T-cell (primary cell): ENCODE measurements at regions not wholly inside any gene's neighbourhood (a gene's known extent, or its start where the extent isn't known, plus 50 kb on each side); places are given as distances from the start of the nearest gene placed in this dataset.
"Not testable (repeated sequence)": the region's sequence is repeated elsewhere in the genome, so short reads cannot be mapped to it uniquely, and the experiment has no call there.

ENCODE experiments used
- ATAC-seq, 4 experiments: fragments of 200-7000 bp in 3 of 4; fragments of 150-1000 bp in 1 of 4; cut with Tn5 transposase; replicated peaks in 1 of 4; 1 replicate in 3 of 4; 2 replicates in 1 of 4; pipeline ENCODE4 v1.10.0; 2021; ENCODE audit warnings: moderate library complexity in 3 of 4, mild to moderate bottlenecking in 2 of 4, moderate number of reproducible peaks in 1 of 4
- CTCF ChIA-PET, 2 donors: fragments of 300-600 bp; sonication (Branson Sonifier 250); formaldehyde crosslinking; loops; one replicate each; lab custom pipeline; 2022; ENCODE audit warnings: antibody characterized with exemption in 2 of 2; lab: Charles Lee
- POLR2A ChIA-PET, 2 donors: fragments of 300-600 bp; sonication (Branson Sonifier 250); formaldehyde crosslinking; loops; one replicate each; lab custom pipeline; 2022; ENCODE audit warnings: antibody characterized with exemption in 2 of 2; lab: Charles Lee
- DNase-seq, 35 experiments: peaks; one replicate each; pipeline versions ENCODE4 v3.0.0 to v3.0.0-alpha.2; 2013 to 2023
- H3K27ac ChIP-seq: one replicate; pipeline ENCODE4 v1.5.1; 2013; ENCODE audit warnings: low read length
- H3K27me3 ChIP-seq, 2 experiments: replicated peaks in 1 of 2; 1 replicate in 1 of 2; 2 replicates in 1 of 2; pipeline versions ENCODE4 v1.6.1 to v1.7.0; 2013; ENCODE audit warnings: low read length in 1 of 2, mixed read lengths in 1 of 2; ENCODE audit not compliant: control insufficient read depth in 2 of 2, insufficient read depth in 2 of 2; ENCODE audit errors: extremely low read depth in 1 of 2
- H3K36me3 ChIP-seq, 2 donors: 1 replicate in 1 of 2; 2 replicates in 1 of 2; pipeline versions ENCODE4 v1.6.1 to v1.7.0; 2013; ENCODE audit warnings: low read length in 1 of 2; ENCODE audit not compliant: control insufficient read depth in 2 of 2, insufficient read depth in 1 of 2; ENCODE audit errors: extremely low read depth in 1 of 2
- H3K4me1 ChIP-seq, 2 experiments: 1 replicate in 1 of 2; 2 replicates in 1 of 2; pipeline versions ENCODE4 v1.6.1 to v1.7.0; 2013; ENCODE audit warnings: low read length in 2 of 2, mixed read lengths in 1 of 2; ENCODE audit not compliant: insufficient read depth in 2 of 2, control insufficient read depth in 1 of 2; ENCODE audit errors: extremely low read depth in 1 of 2
- H3K4me3 ChIP-seq, 2 donors: 1 replicate in 1 of 2; 2 replicates in 1 of 2; pipeline versions ENCODE4 v1.5.1 to v1.7.0; 2013; ENCODE audit warnings: mild to moderate bottlenecking in 2 of 2, low read length in 1 of 2, moderate library complexity in 1 of 2; ENCODE audit not compliant: control insufficient read depth in 1 of 2; ENCODE audit errors: extremely low read depth in 1 of 2
- H3K9me3 ChIP-seq: 2 replicates; pipeline ENCODE4 v1.7.0; 2013
- H3K27ac Mint-ChIP-seq, 2 donors: one replicate each; pipeline ENCODE4 v1.8.0; 2020 to 2021; ENCODE audit warnings: mild to moderate bottlenecking in 2 of 2, mixed read lengths in 2 of 2
- H3K27me3 Mint-ChIP-seq, 2 donors: one replicate each; pipeline ENCODE4 v1.8.0; 2021 to 2022; ENCODE audit warnings: mixed read lengths in 2 of 2
- H3K36me3 Mint-ChIP-seq: one replicate; pipeline ENCODE4 v1.8.0; 2021; ENCODE audit warnings: mixed read lengths
- H3K4me1 Mint-ChIP-seq, 3 donors: one replicate each; pipeline ENCODE4 v1.8.0; 2020 to 2022; ENCODE audit warnings: mixed read lengths in 3 of 3, mild to moderate bottlenecking in 1 of 3
- H3K4me3 Mint-ChIP-seq, 3 donors: one replicate each; pipeline ENCODE4 v1.8.0; 2020 to 2022; ENCODE audit warnings: mild to moderate bottlenecking in 3 of 3, mixed read lengths in 3 of 3, moderate library complexity in 3 of 3
- H3K9me3 Mint-ChIP-seq, 3 donors: one replicate each; pipeline ENCODE4 v1.8.0; 2020 to 2022; ENCODE audit warnings: mixed read lengths in 3 of 3
- WGBS: methylation state at CpG from one replicate; pipeline ENCODE4 v1.1.5; 2013; ENCODE audit warnings: missing lambda C conversion rate; ENCODE audit not compliant: insufficient coverage; 5-methylcytosine and 5-hydroxymethylcytosine counted together

- H3K4me1 Mint-ChIP-seq, H3K4me1 ChIP-seq, H3K9me3 ChIP-seq, H3K4me3 Mint-ChIP-seq, POLR2A ChIA-PET, H3K36me3 ChIP-seq, H3K4me3 ChIP-seq, H3K27me3 ChIP-seq, H3K27ac ChIP-seq, H3K27ac Mint-ChIP-seq, H3K36me3 Mint-ChIP-seq, CTCF ChIA-PET, H3K27me3 Mint-ChIP-seq: not testable (repeated sequence)
- peaks cover 33 to 42% (median 35%) of the 10 kb centered on the region in 3 donors for H3K9me3 Mint-ChIP-seq
- peak in 4 of 35 experiments; percentile 28 to 70 (median 41) for DNase-seq
- ATAC-seq = peak in 2 of 4 experiments; percentile 57 to 61
- 48% methylated on average over 5 of the region's 5 CpGs for WGBS
Observed at GRCh38 chr21:10325546-10325945, 195.8 kb upstream of the TPTE start.

- peaks cover 39 to 48% (median 39%) of the 10 kb centered on the region in 3 donors for H3K9me3 Mint-ChIP-seq
- ATAC-seq, H3K36me3 Mint-ChIP-seq, CTCF ChIA-PET, POLR2A ChIA-PET, H3K4me3 ChIP-seq, H3K27ac ChIP-seq, H3K27me3 Mint-ChIP-seq, DNase-seq, H3K27me3 ChIP-seq, H3K4me1 ChIP-seq, H3K36me3 ChIP-seq, H3K4me3 Mint-ChIP-seq, H3K9me3 ChIP-seq, H3K4me1 Mint-ChIP-seq, H3K27ac Mint-ChIP-seq: not testable (repeated sequence)
- WGBS = 79% methylated on average over 2 of the region's 2 CpGs
Observed at GRCh38 chr21:10326146-10326545, 195.2 kb upstream of the TPTE start.

- H3K4me1 Mint-ChIP-seq, H3K27me3 Mint-ChIP-seq, CTCF ChIA-PET, H3K27me3 ChIP-seq, H3K4me1 ChIP-seq, H3K9me3 ChIP-seq, H3K36me3 Mint-ChIP-seq, ATAC-seq, POLR2A ChIA-PET, H3K4me3 ChIP-seq, H3K27ac Mint-ChIP-seq, H3K27ac ChIP-seq, H3K36me3 ChIP-seq, H3K4me3 Mint-ChIP-seq, DNase-seq: not testable (repeated sequence)
- peaks cover 44 to 63% (median 51%) of the 10 kb centered on the region in 3 donors for H3K9me3 Mint-ChIP-seq
- 48% methylated on average over 5 of the region's 6 CpGs for WGBS
Observed at GRCh38 chr21:10328646-10329045, 192.7 kb upstream of the TPTE start.

- H3K36me3 ChIP-seq, H3K27ac Mint-ChIP-seq, CTCF ChIA-PET, H3K4me3 ChIP-seq, H3K4me1 Mint-ChIP-seq, H3K27me3 Mint-ChIP-seq, H3K9me3 ChIP-seq, DNase-seq, H3K27ac ChIP-seq, H3K36me3 Mint-ChIP-seq, H3K27me3 ChIP-seq, H3K4me1 ChIP-seq, H3K4me3 Mint-ChIP-seq: not testable (repeated sequence)
- ATAC-seq = peak in 2 of 4 experiments; percentile 35 to 40
- 73% methylated on average over 10 of the region's 10 CpGs for WGBS
- H3K9me3 Mint-ChIP-seq = peaks cover 42 to 62% (median 52%) of the 10 kb centered on the region in 3 donors
- POLR2A ChIA-PET = interaction anchor here in 1 of 2 donors (0.6 kb wide), 1 partner anchor 241 kb away, joined by 3 read pairs; no protein-coding TSS in a partner anchor
Observed at GRCh38 chr21:10330641-10331119, 190.7 kb upstream of the TPTE start.

- H3K27ac Mint-ChIP-seq, H3K4me3 Mint-ChIP-seq, H3K27me3 ChIP-seq, H3K36me3 ChIP-seq, H3K4me1 ChIP-seq, H3K27me3 Mint-ChIP-seq, H3K27ac ChIP-seq, CTCF ChIA-PET, H3K36me3 Mint-ChIP-seq, H3K9me3 ChIP-seq, H3K4me3 ChIP-seq, DNase-seq, H3K4me1 Mint-ChIP-seq: not testable (repeated sequence)
- peak in 1 of 4 experiments; percentile 21 for ATAC-seq
- POLR2A ChIA-PET = interaction anchor here in 1 of 2 donors (0.6 kb wide), 1 partner anchor 240 kb away, joined by 3 read pairs; no protein-coding TSS in a partner anchor
- peaks cover 42 to 63% (median 51%) of the 10 kb centered on the region in 3 donors for H3K9me3 Mint-ChIP-seq
- 71% methylated on average over 5 of the region's 5 CpGs for WGBS
Observed at GRCh38 chr21:10331134-10331533, 190.2 kb upstream of the TPTE start.

GRCh38 chr21:10332935-10333334 lies 188.4 kb upstream of the TPTE start:
- CTCF ChIA-PET, H3K27me3 ChIP-seq, H3K36me3 ChIP-seq, H3K4me3 Mint-ChIP-seq, ATAC-seq, H3K4me3 ChIP-seq, H3K36me3 Mint-ChIP-seq, H3K27ac Mint-ChIP-seq, H3K4me1 Mint-ChIP-seq, H3K27me3 Mint-ChIP-seq, DNase-seq, H3K4me1 ChIP-seq, POLR2A ChIA-PET, H3K9me3 ChIP-seq, H3K27ac ChIP-seq: not testable (repeated sequence)
- peaks cover 37 to 58% (median 50%) of the 10 kb centered on the region in 3 donors for H3K9me3 Mint-ChIP-seq
- WGBS = no CpG with 5 or more reads among the region's 2 CpGs

GRCh38 chr21:10334391-10334790 lies 187.0 kb upstream of the TPTE start:
- DNase-seq, ATAC-seq, H3K36me3 ChIP-seq, H3K27ac Mint-ChIP-seq, H3K36me3 Mint-ChIP-seq, H3K9me3 ChIP-seq, H3K4me3 ChIP-seq, CTCF ChIA-PET, H3K4me3 Mint-ChIP-seq, H3K4me1 ChIP-seq, H3K27ac ChIP-seq, H3K27me3 ChIP-seq, POLR2A ChIA-PET, H3K27me3 Mint-ChIP-seq, H3K4me1 Mint-ChIP-seq: not testable (repeated sequence)
- H3K9me3 Mint-ChIP-seq = peaks cover 31 to 62% (median 49%) of the 10 kb centered on the region in 3 donors
- WGBS = no CpG with 5 or more reads among the region's 6 CpGs
